A549 (cell line): ENCODE measurements at regions not wholly inside any gene's neighbourhood (a gene's known extent, or its start where the extent isn't known, plus 50 kb on each side); places are given as distances from the start of the nearest gene placed in this dataset.

ENCODE experiments used
- EP300 ChIP-seq, 2 experiments: fragments of >200 bp; sonication (Bioruptor Twin); formaldehyde crosslinking; IDR thresholded peaks; 2 replicates in 1 of 2; 3 replicates in 1 of 2; pipeline ENCODE4 v1.6.1; 2016 to 2017
- JUN ChIP-seq, 2 experiments: fragments of >200 bp; sonication (Bioruptor Twin); formaldehyde crosslinking; IDR thresholded peaks; 2 replicates in 1 of 2; 3 replicates in 1 of 2; pipeline ENCODE4 v1.6.1; 2016 to 2017
- MAFK ChIP-seq: fragments of 450-650 bp; IDR thresholded peaks from 2 replicates; pipeline ENCODE4 v1.6.1; 2014; ENCODE audit not compliant: partially characterized antibody
- NR3C1 ChIP-seq: fragments of >200 bp; sonication (Bioruptor Twin); formaldehyde crosslinking; IDR thresholded peaks from 3 replicates; pipeline ENCODE4 v1.6.1; 2017
- POLR2A ChIP-seq: IDR thresholded peaks from 2 replicates; pipeline ENCODE4 v1.6.1; 2012; ENCODE audit warnings: mild to moderate bottlenecking, low read length

DNA sequence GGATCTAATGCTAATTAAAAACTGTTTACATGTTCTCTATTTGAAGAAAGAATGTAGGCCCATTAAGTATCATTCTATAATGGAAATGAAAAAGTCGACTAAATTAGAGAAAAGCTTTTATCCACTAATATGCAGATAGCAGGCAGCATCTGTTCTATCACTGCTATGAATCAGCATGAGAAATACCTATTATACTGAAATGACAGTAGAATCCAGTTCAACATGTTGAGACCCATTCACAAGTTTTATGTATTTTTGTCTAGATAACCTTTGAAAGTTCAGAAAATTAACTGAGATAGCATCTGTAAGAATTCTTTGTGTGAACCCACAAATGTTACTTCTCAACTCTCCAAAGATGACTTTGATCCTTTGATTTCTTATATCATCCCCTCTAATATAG lies 1254.4 kb upstream of the ADGRL3 start:
- TF ChIP-seq NR3C1, result no peak
- TF ChIP-seq MAFK, result no peak
- TF ChIP-seq EP300 (IDR thresholded peaks at IDR 0.05), result no peak
- no peak for TF ChIP-seq JUN (IDR thresholded peaks at IDR 0.05)
- TF ChIP-seq POLR2A, result no peak
